ENCODE measurements at regions not wholly inside any gene's neighbourhood (a gene's known extent, or its start where the extent isn't known, plus 50 kb on each side); places are given as distances from the start of the nearest gene placed in this dataset.

DNA sequence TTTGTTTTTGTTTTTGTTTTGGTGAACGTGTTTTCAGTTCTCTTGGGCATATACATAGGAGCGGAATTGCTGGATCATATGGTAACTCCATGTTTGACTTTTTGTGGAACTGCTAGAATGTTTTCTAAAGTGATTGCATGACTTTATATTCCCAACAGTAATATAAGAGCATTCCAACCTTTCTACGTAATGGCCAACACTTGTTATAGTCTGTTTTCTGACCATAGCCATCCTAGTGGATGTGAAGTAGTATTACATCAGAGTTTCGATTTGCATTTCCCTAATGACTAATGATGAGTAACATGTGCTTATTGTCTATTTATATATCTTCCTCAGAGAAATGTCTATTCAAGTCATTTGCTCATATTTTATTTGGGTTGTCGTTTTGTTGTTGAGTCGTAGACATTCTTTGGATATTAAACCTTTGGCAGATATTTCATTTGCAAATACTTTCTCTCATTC lies 268.7 kb downstream of the AEBP2 start:
- no peak for TF ChIP-seq ARNTL (CRISPR knock-in tag; IDR thresholded peaks at IDR 0.05; ENCODE audit: borderline replicate concordance, low read depth)
- peak; percentile 95 for TF ChIP-seq ZNF8 (CRISPR knock-in tag; IDR thresholded peaks at IDR 0.05)

GRCh38 chr12:19709889-19710288 lies 270.6 kb downstream of the AEBP2 start:
- no peak for ATAC-seq

More for the DNA sequence above, 268.7 kb downstream of the AEBP2 start:
- ATAC-seq = no peak

DNA sequence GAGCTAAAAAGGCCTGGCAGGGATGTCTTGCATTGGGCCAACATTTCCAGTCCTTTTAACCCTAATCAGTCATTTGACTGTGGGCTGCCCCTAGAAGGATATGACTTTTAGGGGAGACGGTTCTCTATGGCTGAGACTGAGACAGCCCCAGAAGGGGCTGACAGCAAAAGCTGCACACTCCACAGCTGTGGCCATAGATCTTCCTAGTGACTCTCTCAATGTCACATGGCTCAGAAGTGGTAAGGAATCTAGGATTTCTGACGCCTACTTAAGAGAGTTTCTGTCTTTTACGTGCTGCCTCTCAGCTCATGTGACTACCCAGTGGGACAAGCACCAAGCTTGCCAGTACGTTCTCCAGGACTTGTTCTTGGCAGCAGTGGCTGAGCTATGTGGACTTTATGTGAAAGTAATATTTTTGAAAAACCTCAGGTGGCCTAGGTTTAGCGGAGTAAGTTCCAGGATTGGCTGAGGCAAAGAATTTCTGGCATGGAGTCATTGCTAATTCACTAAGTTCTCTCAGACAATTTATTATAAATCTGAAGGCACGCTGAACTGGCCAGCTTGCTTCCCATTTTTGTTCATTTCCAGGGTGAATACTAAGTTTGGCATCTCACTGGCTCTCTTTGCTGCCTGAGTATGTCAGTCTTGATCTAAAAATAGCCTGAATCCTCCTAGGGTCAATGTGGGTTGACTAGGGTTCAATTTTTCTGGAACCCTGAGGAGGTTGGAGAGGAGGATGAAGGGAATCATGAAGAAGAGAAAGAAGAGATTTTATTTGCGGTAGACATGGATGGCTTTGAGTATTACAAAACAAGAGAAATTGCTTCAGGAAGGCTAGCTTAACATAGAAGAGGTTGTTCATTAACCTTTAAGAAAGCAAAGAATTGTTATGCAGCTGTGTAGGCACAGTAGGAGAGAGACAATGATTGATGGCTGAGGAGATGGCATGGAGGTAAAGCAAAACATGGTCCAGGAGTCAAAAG lies 271.8 kb downstream of the AEBP2 start:
- TF ChIP-seq, protein P1, sequence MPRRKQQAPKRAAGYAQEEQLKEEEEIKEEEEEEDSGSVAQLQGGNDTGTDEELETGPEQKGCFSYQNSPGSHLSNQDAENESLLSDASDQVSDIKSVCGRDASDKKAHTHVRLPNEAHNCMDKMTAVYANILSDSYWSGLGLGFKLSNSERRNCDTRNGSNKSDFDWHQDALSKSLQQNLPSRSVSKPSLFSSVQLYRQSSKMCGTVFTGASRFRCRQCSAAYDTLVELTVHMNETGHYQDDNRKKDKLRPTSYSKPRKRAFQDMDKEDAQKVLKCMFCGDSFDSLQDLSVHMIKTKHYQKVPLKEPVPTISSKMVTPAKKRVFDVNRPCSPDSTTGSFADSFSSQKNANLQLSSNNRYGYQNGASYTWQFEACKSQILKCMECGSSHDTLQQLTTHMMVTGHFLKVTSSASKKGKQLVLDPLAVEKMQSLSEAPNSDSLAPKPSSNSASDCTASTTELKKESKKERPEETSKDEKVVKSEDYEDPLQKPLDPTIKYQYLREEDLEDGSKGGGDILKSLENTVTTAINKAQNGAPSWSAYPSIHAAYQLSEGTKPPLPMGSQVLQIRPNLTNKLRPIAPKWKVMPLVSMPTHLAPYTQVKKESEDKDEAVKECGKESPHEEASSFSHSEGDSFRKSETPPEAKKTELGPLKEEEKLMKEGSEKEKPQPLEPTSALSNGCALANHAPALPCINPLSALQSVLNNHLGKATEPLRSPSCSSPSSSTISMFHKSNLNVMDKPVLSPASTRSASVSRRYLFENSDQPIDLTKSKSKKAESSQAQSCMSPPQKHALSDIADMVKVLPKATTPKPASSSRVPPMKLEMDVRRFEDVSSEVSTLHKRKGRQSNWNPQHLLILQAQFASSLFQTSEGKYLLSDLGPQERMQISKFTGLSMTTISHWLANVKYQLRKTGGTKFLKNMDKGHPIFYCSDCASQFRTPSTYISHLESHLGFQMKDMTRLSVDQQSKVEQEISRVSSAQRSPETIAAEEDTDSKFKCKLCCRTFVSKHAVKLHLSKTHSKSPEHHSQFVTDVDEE (CRISPR knock-in tag; IDR thresholded peaks at IDR 0.05) = no peak
- no peak for TF ChIP-seq ZFP3 (CRISPR knock-in tag; IDR thresholded peaks at IDR 0.05)
- no peak for TF ChIP-seq TCF4 (CRISPR knock-in tag; IDR thresholded peaks at IDR 0.05; ENCODE audit: borderline replicate concordance)
- TF ChIP-seq, protein P2, sequence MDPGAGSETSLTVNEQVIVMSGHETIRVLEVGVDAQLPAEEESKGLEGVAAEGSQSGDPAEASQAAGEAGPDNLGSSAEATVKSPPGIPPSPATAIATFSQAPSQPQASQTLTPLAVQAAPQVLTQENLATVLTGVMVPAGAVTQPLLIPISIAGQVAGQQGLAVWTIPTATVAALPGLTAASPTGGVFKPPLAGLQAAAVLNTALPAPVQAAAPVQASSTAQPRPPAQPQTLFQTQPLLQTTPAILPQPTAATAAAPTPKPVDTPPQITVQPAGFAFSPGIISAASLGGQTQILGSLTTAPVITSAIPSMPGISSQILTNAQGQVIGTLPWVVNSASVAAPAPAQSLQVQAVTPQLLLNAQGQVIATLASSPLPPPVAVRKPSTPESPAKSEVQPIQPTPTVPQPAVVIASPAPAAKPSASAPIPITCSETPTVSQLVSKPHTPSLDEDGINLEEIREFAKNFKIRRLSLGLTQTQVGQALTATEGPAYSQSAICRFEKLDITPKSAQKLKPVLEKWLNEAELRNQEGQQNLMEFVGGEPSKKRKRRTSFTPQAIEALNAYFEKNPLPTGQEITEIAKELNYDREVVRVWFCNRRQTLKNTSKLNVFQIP (CRISPR knock-in tag; IDR thresholded peaks at IDR 0.05; ENCODE audit: borderline replicate concordance, low read depth) = no peak
- TF ChIP-seq CSRNP3 (CRISPR knock-in tag; IDR thresholded peaks at IDR 0.05) = no peak
- no peak for TF ChIP-seq OSR1 (CRISPR knock-in tag; IDR thresholded peaks at IDR 0.05)
- no peak for TF ChIP-seq PPARA (CRISPR knock-in tag; IDR thresholded peaks at IDR 0.05; ENCODE audit: borderline replicate concordance)
- no peak for TF ChIP-seq CSDC2 (CRISPR knock-in tag; IDR thresholded peaks at IDR 0.05)
- no peak for TF ChIP-seq ARNTL (CRISPR knock-in tag; IDR thresholded peaks at IDR 0.05; ENCODE audit: borderline replicate concordance, low read depth)
- TF ChIP-seq ISL1 (CRISPR knock-in tag; IDR thresholded peaks at IDR 0.05) = no peak
- no peak for TF ChIP-seq RARB (CRISPR knock-in tag; IDR thresholded peaks at IDR 0.05)
- no peak for TF ChIP-seq ZFP30 (CRISPR knock-in tag; IDR thresholded peaks at IDR 0.05)
- no peak for TF ChIP-seq BACH2 (CRISPR knock-in tag; IDR thresholded peaks at IDR 0.05; ENCODE audit: borderline replicate concordance)
- ATAC-seq = no peak

More at GRCh38 chr12:19709889-19710288, 270.6 kb downstream of the AEBP2 start:
- TF ChIP-seq ZNF565 (CRISPR knock-in tag; conservative IDR thresholded peaks at IDR 0.05; ENCODE audit: low read depth) = no peak
- no peak for TF ChIP-seq OSR1 (CRISPR knock-in tag; IDR thresholded peaks at IDR 0.05)
- no peak for TF ChIP-seq CSRNP3 (CRISPR knock-in tag; IDR thresholded peaks at IDR 0.05)
- no peak for TF ChIP-seq CSDC2 (CRISPR knock-in tag; IDR thresholded peaks at IDR 0.05)
- TF ChIP-seq ZNF8 (CRISPR knock-in tag; IDR thresholded peaks at IDR 0.05) = no peak
- TF ChIP-seq, protein P2 (CRISPR knock-in tag; IDR thresholded peaks at IDR 0.05; ENCODE audit: borderline replicate concordance, low read depth) = no peak
- TF ChIP-seq ZC3H10 (CRISPR knock-in tag; IDR thresholded peaks at IDR 0.05) = no peak
- TF ChIP-seq TOX (CRISPR knock-in tag; IDR thresholded peaks at IDR 0.05; ENCODE audit: borderline replicate concordance) = no peak
- no peak for TF ChIP-seq ZFP3 (CRISPR knock-in tag; IDR thresholded peaks at IDR 0.05)
- no peak for TF ChIP-seq RARB (CRISPR knock-in tag; IDR thresholded peaks at IDR 0.05)
- no peak for TF ChIP-seq ISL1 (CRISPR knock-in tag; IDR thresholded peaks at IDR 0.05)
- TF ChIP-seq, protein P1 (CRISPR knock-in tag; IDR thresholded peaks at IDR 0.05) = no peak
- TF ChIP-seq GLIS3 (CRISPR knock-in tag; IDR thresholded peaks at IDR 0.05) = no peak

Measured in SK-N-SH treated with all-trans-retinoic acid at 6 μM for 48 hours (cell line).